Neural cell (in vitro differentiated cells): ENCODE measurements at regions not wholly inside any gene's neighbourhood (a gene's known extent, or its start where the extent isn't known, plus 50 kb on each side); places are given as distances from the start of the nearest gene placed in this dataset.

Experiments used
- H2AFZ ChIP-seq: fragments of 200-600, 300-800 bp; sonication (generic), shearing (Covaris generic); 2 replicates; pipeline ENCODE4 v1.6.0; 2014; ENCODE audit warnings: low read depth, mild to moderate bottlenecking, antibody characterized with exemption, low read length, moderate library complexity
- H3F3A ChIP-seq: fragments of 200-600 bp; shearing (Covaris generic); 2 replicates; pipeline ENCODE4 v1.6.1; 2016; ENCODE audit warnings: mild to moderate bottlenecking, moderate library complexity, mixed read lengths, antibody characterized with exemption, low read length; ENCODE audit not compliant: insufficient read depth, poor library complexity, severe bottlenecking
- H3K27ac ChIP-seq: fragments of 200-600, 300-800 bp; sonication (generic), shearing (Covaris generic); 2 replicates; pipeline ENCODE4 v1.5.1; 2014; ENCODE audit warnings: mild to moderate bottlenecking, low read length, moderate library complexity
- H3K27me3 ChIP-seq: fragments of 300-800, 200-600 bp; sonication (generic), shearing (Covaris generic); 2 replicates; pipeline ENCODE4 v1.6.0; 2014; ENCODE audit warnings: mild to moderate bottlenecking, low read depth, low read length, moderate library complexity; ENCODE audit not compliant: insufficient read depth
- H3K36me3 ChIP-seq: fragments of 300-800, 200-600 bp; sonication (generic), shearing (Covaris generic); 2 replicates; pipeline ENCODE4 v1.5.1; 2014; ENCODE audit warnings: mild to moderate bottlenecking, antibody characterized with exemption, low read length, moderate library complexity; ENCODE audit not compliant: insufficient read depth
- H3K4me2 ChIP-seq: fragments of 300-800, 200-600 bp; sonication (generic), shearing (Covaris generic); 2 replicates; pipeline ENCODE4 v1.6.0; 2014; ENCODE audit warnings: mild to moderate bottlenecking, low read length
- H3K4me3 ChIP-seq: fragments of 300-800, 200-600 bp; sonication (generic), shearing (Covaris generic); 2 replicates; pipeline ENCODE4 v1.5.1; 2014; ENCODE audit warnings: mild to moderate bottlenecking, low read length, moderate library complexity
- H3K79me2 ChIP-seq: fragments of 200-600 bp; shearing (Covaris generic); replicated peaks from 2 replicates; pipeline ENCODE4 v1.6.0; 2014; ENCODE audit warnings: mild to moderate bottlenecking, low read length, moderate library complexity; ENCODE audit not compliant: insufficient read depth
- H3K9ac ChIP-seq: fragments of 300-800, 200-600 bp; sonication (generic), shearing (Covaris generic); 2 replicates; pipeline ENCODE4 v1.6.1; 2016; ENCODE audit warnings: mild to moderate bottlenecking, low read length, mixed read lengths
- H3K9me2 ChIP-seq: fragments of 200-600 bp; shearing (Covaris generic); 2 replicates; pipeline ENCODE4 v1.6.1; 2016; ENCODE audit warnings: mild to moderate bottlenecking, low read length, mixed read lengths; ENCODE audit not compliant: insufficient read depth
- H3K9me3 ChIP-seq: fragments of 200-600, 300-800 bp; sonication (generic), shearing (Covaris generic); 2 replicates; pipeline ENCODE4 v1.6.1; 2016; ENCODE audit warnings: mild to moderate bottlenecking, mixed run types, low read length, moderate library complexity, mixed read lengths
- H4K20me1 ChIP-seq: fragments of 200-600 bp; shearing (Covaris generic); 2 replicates; pipeline ENCODE4 v1.6.1; 2016; ENCODE audit warnings: mild to moderate bottlenecking, mixed run types; ENCODE audit not compliant: insufficient read depth
- CTCF ChIP-seq: fragments of 450-650 bp; IDR thresholded peaks from 2 replicates; pipeline ENCODE4 v1.5.1; 2014; ENCODE audit warnings: antibody characterized with exemption, mild to moderate bottlenecking, moderate library complexity; ENCODE audit not compliant: poor library complexity, severe bottlenecking
- EP300 ChIP-seq: fragments of 450-650 bp; conservative IDR thresholded peaks from 2 replicates; pipeline ENCODE4 v1.6.1; 2014; ENCODE audit warnings: antibody characterized with exemption, mild to moderate bottlenecking, moderate library complexity; ENCODE audit not compliant: poor library complexity, severe bottlenecking
- EZH2 ChIP-seq: fragments of 200-600, 300-800 bp; shearing (Covaris generic), sonication (generic); IDR thresholded peaks from 2 replicates; pipeline ENCODE4 v1.6.1; 2014; ENCODE audit warnings: antibody characterized with exemption, low read length, borderline replicate concordance, mild to moderate bottlenecking; ENCODE audit not compliant: insufficient read depth, poor library complexity, severe bottlenecking
- MXI1 ChIP-seq: fragments of 450-650 bp; conservative IDR thresholded peaks from 2 replicates; pipeline ENCODE4 v1.6.1; 2014; ENCODE audit warnings: antibody characterized with exemption, mild to moderate bottlenecking; ENCODE audit not compliant: poor library complexity, severe bottlenecking
- POLR2AphosphoS5 ChIP-seq: IDR thresholded peaks from 2 replicates; pipeline ENCODE4 v1.6.1; 2012
- RAD21 ChIP-seq: fragments of 450-650 bp; conservative IDR thresholded peaks from 2 replicates; pipeline ENCODE4 v1.6.1; 2014; ENCODE audit warnings: antibody characterized with exemption, mild to moderate bottlenecking, moderate library complexity
- SMC3 ChIP-seq: fragments of 450-650 bp; conservative IDR thresholded peaks from 2 replicates; pipeline ENCODE4 v1.6.1; 2014; ENCODE audit warnings: antibody characterized with exemption, mild to moderate bottlenecking, moderate library complexity; ENCODE audit not compliant: poor library complexity
- TAF1 ChIP-seq: IDR thresholded peaks from 2 replicates; pipeline ENCODE4 v1.6.1; 2012; ENCODE audit warnings: low read depth
- TF ChIP-seq, protein P1 (sequence below): IDR thresholded peaks from 2 replicates; pipeline ENCODE4 v1.6.1; 2012; ENCODE audit warnings: borderline replicate concordance

- no peak overlapping the region for H3K4me2 ChIP-seq
These were observed 187.0 kb upstream of the RUNX1 start for GRCh38 chr21:35236090-35236489.

DNA sequence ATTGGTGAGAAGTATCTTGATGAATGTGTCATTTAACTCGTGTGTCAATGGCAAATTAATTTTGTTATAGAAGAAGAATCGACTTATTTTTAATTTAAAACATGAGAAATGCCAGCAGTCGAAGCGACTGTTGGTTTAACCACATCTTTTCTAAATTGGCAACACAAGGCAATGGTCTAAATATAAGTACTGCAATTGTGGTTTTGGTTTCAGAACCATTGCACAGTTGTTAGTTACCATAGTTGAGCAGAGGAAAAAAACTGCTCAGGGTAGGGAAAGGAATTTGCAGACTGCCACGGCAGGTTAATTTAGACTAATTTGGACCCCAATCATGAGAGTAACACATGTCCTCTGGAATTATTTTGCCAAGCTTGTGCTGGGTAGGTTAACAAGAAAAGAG, 185.6 kb upstream of the RUNX1 start:
- H3K27me3 ChIP-seq = peaks cover 15% of the 10 kb centered on the region
- H3K9me3 ChIP-seq = no peaks in the 10 kb centered on the region
- no peak overlapping the region for H2AFZ ChIP-seq
- H3K9ac ChIP-seq = no peak overlapping the region
- H4K20me1 ChIP-seq = no peaks in the 10 kb centered on the region
- H3K9me2 ChIP-seq = no peaks in the 10 kb centered on the region
- no peaks in the 10 kb centered on the region for H3K36me3 ChIP-seq
- H3K4me2 ChIP-seq = no peak overlapping the region
- H3F3A ChIP-seq = no peaks in the 10 kb centered on the region
- TF ChIP-seq MXI1 (no peak), EP300 (no peak), EZH2 (no peak), RAD21 (no peak), CTCF (no peak), POLR2AphosphoS5 (no peak), TAF1 (no peak), SMC3 (no peak)
- TF ChIP-seq, protein P1, sequence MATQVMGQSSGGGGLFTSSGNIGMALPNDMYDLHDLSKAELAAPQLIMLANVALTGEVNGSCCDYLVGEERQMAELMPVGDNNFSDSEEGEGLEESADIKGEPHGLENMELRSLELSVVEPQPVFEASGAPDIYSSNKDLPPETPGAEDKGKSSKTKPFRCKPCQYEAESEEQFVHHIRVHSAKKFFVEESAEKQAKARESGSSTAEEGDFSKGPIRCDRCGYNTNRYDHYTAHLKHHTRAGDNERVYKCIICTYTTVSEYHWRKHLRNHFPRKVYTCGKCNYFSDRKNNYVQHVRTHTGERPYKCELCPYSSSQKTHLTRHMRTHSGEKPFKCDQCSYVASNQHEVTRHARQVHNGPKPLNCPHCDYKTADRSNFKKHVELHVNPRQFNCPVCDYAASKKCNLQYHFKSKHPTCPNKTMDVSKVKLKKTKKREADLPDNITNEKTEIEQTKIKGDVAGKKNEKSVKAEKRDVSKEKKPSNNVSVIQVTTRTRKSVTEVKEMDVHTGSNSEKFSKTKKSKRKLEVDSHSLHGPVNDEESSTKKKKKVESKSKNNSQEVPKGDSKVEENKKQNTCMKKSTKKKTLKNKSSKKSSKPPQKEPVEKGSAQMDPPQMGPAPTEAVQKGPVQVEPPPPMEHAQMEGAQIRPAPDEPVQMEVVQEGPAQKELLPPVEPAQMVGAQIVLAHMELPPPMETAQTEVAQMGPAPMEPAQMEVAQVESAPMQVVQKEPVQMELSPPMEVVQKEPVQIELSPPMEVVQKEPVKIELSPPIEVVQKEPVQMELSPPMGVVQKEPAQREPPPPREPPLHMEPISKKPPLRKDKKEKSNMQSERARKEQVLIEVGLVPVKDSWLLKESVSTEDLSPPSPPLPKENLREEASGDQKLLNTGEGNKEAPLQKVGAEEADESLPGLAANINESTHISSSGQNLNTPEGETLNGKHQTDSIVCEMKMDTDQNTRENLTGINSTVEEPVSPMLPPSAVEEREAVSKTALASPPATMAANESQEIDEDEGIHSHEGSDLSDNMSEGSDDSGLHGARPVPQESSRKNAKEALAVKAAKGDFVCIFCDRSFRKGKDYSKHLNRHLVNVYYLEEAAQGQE = no peak
- H3K4me3 ChIP-seq = no peak overlapping the region
- H3K27ac ChIP-seq = no peak overlapping the region
- no peaks in the 10 kb centered on the region for H3K79me2 ChIP-seq

More at GRCh38 chr21:35236090-35236489, 187.0 kb upstream of the RUNX1 start:
- TF ChIP-seq SMC3 = no peak
- TF ChIP-seq MXI1 = no peak
- no peak for TF ChIP-seq POLR2AphosphoS5
- TF ChIP-seq RAD21 = no peak
- TF ChIP-seq EZH2 = no peak
- no peak for TF ChIP-seq TAF1
- no peak for TF ChIP-seq EP300
- TF ChIP-seq, protein P1 = no peak
- no peak for TF ChIP-seq CTCF
- no peak overlapping the region for H3K27ac ChIP-seq
- H3K79me2 ChIP-seq = no peaks in the 10 kb centered on the region
- no peak overlapping the region for H3K9ac ChIP-seq
- no peaks in the 10 kb centered on the region for H3K36me3 ChIP-seq
- H3K9me3 ChIP-seq = no peaks in the 10 kb centered on the region
- H3K9me2 ChIP-seq = no peaks in the 10 kb centered on the region
- no peaks in the 10 kb centered on the region for H3F3A ChIP-seq
- H3K4me3 ChIP-seq = no peak overlapping the region
- peaks cover 15% of the 10 kb centered on the region for H3K27me3 ChIP-seq
- no peak overlapping the region for H2AFZ ChIP-seq
- no peaks in the 10 kb centered on the region for H4K20me1 ChIP-seq
